Progenitor cell of endocrine pancreas (in vitro differentiated cells): ENCODE measurements at regions not wholly inside any gene's neighbourhood (a gene's known extent, or its start where the extent isn't known, plus 50 kb on each side); places are given as distances from the start of the nearest gene placed in this dataset.

Experiments used
- DNase-seq: peaks from one replicate; pipeline ENCODE4 v3.0.0; 2021; ENCODE audit warnings: low spot score; ENCODE audit not compliant: unreplicated experiment
- H3K27ac Mint-ChIP-seq: 2 replicates; pipeline ENCODE4 v1.8.0; 2021; ENCODE audit warnings: mild to moderate bottlenecking, moderate library complexity, mixed read lengths
- H3K27me3 Mint-ChIP-seq: 2 replicates; pipeline ENCODE4 v1.8.0; 2021; ENCODE audit warnings: mixed read lengths
- H3K36me3 Mint-ChIP-seq: 2 replicates; pipeline ENCODE4 v1.8.0; 2022; ENCODE audit warnings: mixed read lengths; ENCODE audit not compliant: insufficient read depth
- H3K4me1 Mint-ChIP-seq: 2 replicates; pipeline ENCODE4 v1.8.0; 2021; ENCODE audit warnings: low read depth, mixed read lengths
- H3K4me3 Mint-ChIP-seq: 2 replicates; pipeline ENCODE4 v1.8.0; 2021; ENCODE audit warnings: low read depth, mild to moderate bottlenecking, moderate library complexity, mixed read lengths
- H3K9me3 Mint-ChIP-seq: 2 replicates; pipeline ENCODE4 v1.8.0; 2021; ENCODE audit warnings: low read depth, mixed read lengths
- TF ChIP-seq, protein P1 (sequence below): fragments of 200-600 bp; sonication (generic); IDR thresholded peaks from one replicate; pipeline ENCODE4 v1.5.0; 2021; ENCODE audit warnings: antibody characterized with exemption, mild to moderate bottlenecking; ENCODE audit not compliant: unreplicated experiment

DNA sequence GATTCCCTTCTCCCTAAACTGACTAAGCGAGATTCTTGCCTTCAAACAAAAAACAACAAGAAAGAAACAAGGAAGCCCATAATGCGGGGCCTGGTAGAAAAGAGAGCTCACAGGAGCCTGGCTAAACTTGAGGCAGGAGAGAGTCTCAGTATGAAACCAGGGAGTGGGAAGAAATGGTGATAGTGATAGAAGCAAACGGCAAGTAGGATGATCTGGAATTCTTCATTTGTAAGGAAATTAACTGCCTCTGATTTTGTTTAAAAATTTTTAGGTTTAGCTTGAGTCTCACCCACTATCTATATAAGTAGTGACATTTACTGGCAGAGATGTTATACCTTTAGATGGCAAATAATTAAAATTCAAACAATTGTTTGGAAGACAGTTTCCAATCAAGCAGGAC is 1356.5 kb upstream of the LRRTM1 start:
- DNase-seq, result no peak
- peaks cover 24% of the 10 kb centered on the region for H3K9me3 Mint-ChIP-seq
- peaks cover 6% of the 10 kb centered on the region for H3K36me3 Mint-ChIP-seq

DNA sequence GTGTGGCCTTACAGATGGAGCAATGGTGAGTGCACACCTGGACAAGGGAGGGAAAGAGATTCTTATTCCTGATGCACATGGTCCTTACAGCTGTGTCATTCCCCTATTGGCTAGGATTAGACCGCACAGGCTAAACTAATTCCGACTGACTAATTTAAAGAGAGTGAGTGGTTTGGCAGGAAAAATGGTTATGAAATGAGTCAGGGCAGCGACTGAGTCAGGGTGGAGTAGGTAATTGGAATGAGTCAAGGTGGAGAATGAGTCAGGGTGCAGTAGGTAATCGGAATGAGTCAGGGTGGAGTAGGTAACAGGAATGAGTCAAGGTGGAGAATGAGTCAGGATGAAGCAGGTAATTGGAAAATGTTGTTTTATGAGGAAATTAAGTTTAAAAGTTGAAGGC is 1353.7 kb upstream of the LRRTM1 start:
- Mint-ChIP-seq H3K27me3 (no peaks in the 10 kb centered on the region), H3K4me1 (no peaks in the 10 kb centered on the region), H3K36me3 (peaks cover 6% of the 10 kb centered on the region), H3K27ac (no peak overlapping the region), H3K9me3 (peaks cover 24% of the 10 kb centered on the region), H3K4me3 (no peak overlapping the region)
- TF ChIP-seq, protein P1, sequence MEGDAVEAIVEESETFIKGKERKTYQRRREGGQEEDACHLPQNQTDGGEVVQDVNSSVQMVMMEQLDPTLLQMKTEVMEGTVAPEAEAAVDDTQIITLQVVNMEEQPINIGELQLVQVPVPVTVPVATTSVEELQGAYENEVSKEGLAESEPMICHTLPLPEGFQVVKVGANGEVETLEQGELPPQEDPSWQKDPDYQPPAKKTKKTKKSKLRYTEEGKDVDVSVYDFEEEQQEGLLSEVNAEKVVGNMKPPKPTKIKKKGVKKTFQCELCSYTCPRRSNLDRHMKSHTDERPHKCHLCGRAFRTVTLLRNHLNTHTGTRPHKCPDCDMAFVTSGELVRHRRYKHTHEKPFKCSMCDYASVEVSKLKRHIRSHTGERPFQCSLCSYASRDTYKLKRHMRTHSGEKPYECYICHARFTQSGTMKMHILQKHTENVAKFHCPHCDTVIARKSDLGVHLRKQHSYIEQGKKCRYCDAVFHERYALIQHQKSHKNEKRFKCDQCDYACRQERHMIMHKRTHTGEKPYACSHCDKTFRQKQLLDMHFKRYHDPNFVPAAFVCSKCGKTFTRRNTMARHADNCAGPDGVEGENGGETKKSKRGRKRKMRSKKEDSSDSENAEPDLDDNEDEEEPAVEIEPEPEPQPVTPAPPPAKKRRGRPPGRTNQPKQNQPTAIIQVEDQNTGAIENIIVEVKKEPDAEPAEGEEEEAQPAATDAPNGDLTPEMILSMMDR, result no peak
- no peak for DNase-seq

More for the DNA sequence above, 1356.5 kb upstream of the LRRTM1 start:
- Mint-ChIP-seq H3K4me1 (no peaks in the 10 kb centered on the region), H3K27me3 (no peaks in the 10 kb centered on the region), H3K27ac (no peak overlapping the region), H3K4me3 (no peak overlapping the region)
- TF ChIP-seq, protein P1, result no peak

DNA sequence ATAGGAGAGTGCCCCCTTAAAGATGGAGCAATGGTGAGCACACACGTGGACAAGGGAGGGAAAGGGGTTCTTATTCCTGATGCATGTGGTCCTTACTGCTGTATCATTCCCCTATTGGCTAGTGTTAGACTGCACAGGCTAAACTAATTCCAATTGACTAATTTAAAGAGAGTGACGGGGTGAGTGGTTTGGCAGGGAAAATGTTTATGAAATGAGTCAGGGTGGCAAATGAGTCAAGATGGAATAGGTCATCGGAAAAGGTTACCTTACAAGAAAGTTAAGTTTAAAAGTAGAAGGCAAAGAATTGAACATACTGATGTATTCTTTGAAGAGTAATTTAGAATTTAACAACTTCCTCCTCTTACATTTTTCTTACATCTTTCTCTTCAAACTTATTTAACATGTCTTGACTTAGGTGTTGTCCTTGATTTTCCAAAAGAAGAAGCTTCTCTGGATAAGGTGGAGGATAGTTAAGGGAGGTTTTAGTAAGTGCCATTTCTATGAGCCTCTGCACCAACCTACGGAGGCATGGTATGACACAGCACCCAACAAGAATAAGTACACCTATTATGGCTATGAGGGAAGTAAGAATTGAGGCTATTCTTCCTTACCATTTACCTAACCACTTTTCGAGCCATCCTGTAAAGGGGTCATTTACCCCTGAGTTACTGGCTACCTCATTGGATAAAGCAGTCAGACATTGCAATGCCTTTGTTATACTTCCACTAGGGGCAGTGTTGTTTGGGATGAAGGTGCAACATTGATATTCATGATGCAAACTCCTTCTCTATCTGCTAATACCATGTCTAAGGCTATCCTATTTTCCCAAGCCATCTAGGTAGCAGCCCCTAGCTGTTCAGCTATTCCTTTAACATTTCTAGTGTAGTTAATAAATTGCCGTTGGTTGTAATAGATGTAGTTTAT is 1345.8 kb upstream of the LRRTM1 start:
- Mint-ChIP-seq H3K27ac (no peak overlapping the region), H3K36me3 (no peaks in the 10 kb centered on the region), H3K4me1 (no peaks in the 10 kb centered on the region), H3K4me3 (no peak overlapping the region), H3K27me3 (no peaks in the 10 kb centered on the region), H3K9me3 (peaks cover 16% of the 10 kb centered on the region)
- DNase-seq, result no peak
- TF ChIP-seq, protein P1, result peak; percentile 8

DNA sequence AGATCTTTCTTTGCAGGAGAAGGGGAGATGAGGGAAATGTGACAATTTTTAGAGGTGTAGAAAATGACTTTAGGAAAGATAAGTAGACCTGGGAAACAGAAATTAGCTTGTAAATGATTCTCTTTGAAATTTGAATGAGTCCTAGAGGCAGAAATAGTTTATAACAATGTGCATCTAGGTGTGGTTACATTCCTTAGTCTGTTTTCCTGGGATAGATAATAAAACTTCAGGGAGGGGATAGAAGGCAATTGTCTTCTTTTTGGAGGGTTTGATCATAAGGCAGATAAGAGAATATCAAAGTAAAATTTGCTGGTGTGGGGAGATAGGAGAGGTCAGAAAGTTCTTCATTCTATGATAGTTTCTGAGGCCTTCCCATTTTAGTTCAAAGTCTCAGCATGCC is 1344.3 kb upstream of the LRRTM1 start:
- no peak for DNase-seq
- TF ChIP-seq, protein P1, result no peak
- Mint-ChIP-seq H3K4me3 (no peak overlapping the region), H3K27me3 (no peaks in the 10 kb centered on the region), H3K9me3 (peaks cover 13% of the 10 kb centered on the region), H3K27ac (no peak overlapping the region), H3K36me3 (no peaks in the 10 kb centered on the region), H3K4me1 (no peaks in the 10 kb centered on the region)

DNA sequence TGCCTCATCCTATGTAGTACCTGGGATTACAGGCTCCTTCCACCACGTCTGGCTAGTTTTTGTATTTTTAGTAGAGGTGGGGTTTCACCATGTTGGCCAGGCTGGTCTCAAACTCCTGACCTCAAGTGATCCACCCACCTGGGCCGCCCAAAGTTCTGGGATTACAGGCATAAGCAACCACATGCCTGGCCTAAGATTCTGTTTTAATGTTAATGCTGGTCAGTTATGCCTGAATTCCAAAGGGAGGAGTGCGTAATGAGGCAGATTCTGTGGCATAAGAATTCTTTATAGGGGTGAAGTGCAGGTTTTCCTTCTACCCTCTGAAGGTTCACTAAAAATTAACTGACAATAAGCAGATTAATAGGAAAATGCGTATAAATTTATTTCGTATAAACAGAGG is 1343.8 kb upstream of the LRRTM1 start:
- H3K27me3 Mint-ChIP-seq, result no peaks in the 10 kb centered on the region
- no peak overlapping the region for H3K4me3 Mint-ChIP-seq
- DNase-seq, result no peak
- no peaks in the 10 kb centered on the region for H3K4me1 Mint-ChIP-seq
- no peaks in the 10 kb centered on the region for H3K36me3 Mint-ChIP-seq
- peaks cover 13% of the 10 kb centered on the region for H3K9me3 Mint-ChIP-seq
- H3K27ac Mint-ChIP-seq, result no peak overlapping the region
- TF ChIP-seq, protein P1, result no peak
